Endodermal cell (in vitro differentiated cells): ENCODE measurements at regions not wholly inside any gene's neighbourhood (a gene's known extent, or its start where the extent isn't known, plus 50 kb on each side); places are given as distances from the start of the nearest gene placed in this dataset.
A peak's percentile ranks its signal among the peaks of the same experiment; 100 is the strongest.

Source experiments
- DNase-seq: peaks from one replicate; pipeline ENCODE4 v3.0.0-alpha.2; 2017
- H3K27ac ChIP-seq: 2 replicates; pipeline ENCODE4 v1.5.1; 2013; ENCODE audit warnings: mild to moderate bottlenecking, low read depth, low read length, moderate library complexity
- H3K27me3 ChIP-seq: 2 replicates; pipeline ENCODE4 v1.6.1; 2013; ENCODE audit warnings: mild to moderate bottlenecking, low read length, moderate library complexity; ENCODE audit not compliant: insufficient read depth, control insufficient read depth, poor library complexity, severe bottlenecking
- H3K36me3 ChIP-seq: 2 replicates; pipeline ENCODE4 v1.7.0; 2013; ENCODE audit warnings: mild to moderate bottlenecking, low read length, moderate library complexity; ENCODE audit not compliant: control insufficient read depth, insufficient read depth
- H3K4me1 ChIP-seq: one replicate; pipeline ENCODE4 v1.7.0; 2013; ENCODE audit warnings: low read length; ENCODE audit not compliant: control insufficient read depth, insufficient read depth
- H3K4me3 ChIP-seq: 2 replicates; pipeline ENCODE4 v1.5.1; 2013; ENCODE audit warnings: mild to moderate bottlenecking, low read length, moderate library complexity
- H3K9ac ChIP-seq: 2 replicates; pipeline ENCODE4 v1.6.1; 2013; ENCODE audit warnings: mild to moderate bottlenecking, low read length, moderate library complexity; ENCODE audit not compliant: poor library complexity, severe bottlenecking; ENCODE audit errors: extremely low read depth
- H3K9me3 ChIP-seq: 2 replicates; pipeline ENCODE4 v1.6.1; 2013; ENCODE audit warnings: mild to moderate bottlenecking, low read length, moderate library complexity; ENCODE audit not compliant: control insufficient read depth
- H3K27ac Mint-ChIP-seq: 2 replicates; pipeline ENCODE4 v1.8.0; 2020; ENCODE audit warnings: mixed read lengths
- H3K27me3 Mint-ChIP-seq: 2 replicates; pipeline ENCODE4 v1.8.0; 2021; ENCODE audit warnings: mild to moderate bottlenecking, mixed read lengths; ENCODE audit not compliant: insufficient read depth
- H3K36me3 Mint-ChIP-seq: 2 replicates; pipeline ENCODE4 v1.8.0; 2020; ENCODE audit warnings: low read depth, mixed read lengths
- H3K4me1 Mint-ChIP-seq: 2 replicates; pipeline ENCODE4 v1.8.0; 2020; ENCODE audit warnings: mixed read lengths
- H3K4me3 Mint-ChIP-seq: 2 replicates; pipeline ENCODE4 v1.8.0; 2020; ENCODE audit warnings: mild to moderate bottlenecking, moderate library complexity, mixed read lengths
- H3K9me3 Mint-ChIP-seq: 2 replicates; pipeline ENCODE4 v1.8.0; 2020; ENCODE audit warnings: mild to moderate bottlenecking, mixed read lengths
- WGBS, 2 experiments: methylation state at CpG; one replicate each; pipeline versions ENCODE4 v1.1.5 to v1.1.7; 2013; ENCODE audit warnings: missing lambda C conversion rate in 2 of 2, mixed read lengths in 1 of 2; ENCODE audit not compliant: insufficient coverage in 1 of 2, insufficient read length in 1 of 2; 5-methylcytosine and 5-hydroxymethylcytosine counted together
- TF ChIP-seq, protein P1 (sequence below): fragments of 200-600 bp; sonication (generic); conservative IDR thresholded peaks from 2 replicates; pipeline ENCODE4 v1.5.0; 2021; ENCODE audit warnings: antibody characterized with exemption, mild to moderate bottlenecking

DNA sequence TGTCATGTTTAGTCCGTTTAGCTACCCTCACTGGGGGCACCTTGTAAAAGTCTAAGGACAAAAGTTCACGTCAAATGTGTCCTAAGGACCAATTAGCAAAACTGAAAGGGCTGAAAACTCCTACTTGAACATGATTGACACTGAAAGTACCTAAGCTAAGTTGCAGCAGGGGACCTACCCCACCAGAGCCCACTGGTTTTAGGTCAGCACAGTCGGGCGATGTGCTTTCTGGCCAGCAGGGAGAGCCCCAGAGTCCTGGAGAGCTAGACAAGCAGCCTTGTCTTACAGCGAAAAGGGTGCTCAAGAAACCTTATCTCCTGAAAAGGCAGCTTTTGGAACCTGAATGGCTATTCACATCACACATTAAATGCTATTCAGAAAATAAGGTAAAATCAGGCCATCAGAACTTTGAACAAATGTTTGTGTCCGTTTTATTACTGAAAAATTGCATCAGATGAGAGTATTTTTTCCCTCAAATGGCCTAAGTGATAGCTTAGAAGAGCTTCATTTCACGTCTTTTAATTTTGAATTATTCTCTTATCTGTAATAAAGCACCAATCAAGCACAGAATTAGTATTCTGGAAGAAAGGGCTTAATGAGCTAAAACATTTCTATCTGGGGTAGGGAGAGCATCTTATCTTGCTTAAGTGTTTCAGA is 52.2 kb upstream of the MKI67 start:
- Histone ChIP-seq H3K27ac (no peak overlapping the region), H3K4me3 (no peak overlapping the region), H3K9ac (no peak overlapping the region), H3K4me1 (no peaks in the 10 kb centered on the region), H3K9me3 (peaks cover 23% of the 10 kb centered on the region), H3K36me3 (no peaks in the 10 kb centered on the region), H3K27me3 (no peaks in the 10 kb centered on the region)
- peaks cover 35% of the 10 kb centered on the region for H3K9me3 Mint-ChIP-seq
- TF ChIP-seq, protein P1, sequence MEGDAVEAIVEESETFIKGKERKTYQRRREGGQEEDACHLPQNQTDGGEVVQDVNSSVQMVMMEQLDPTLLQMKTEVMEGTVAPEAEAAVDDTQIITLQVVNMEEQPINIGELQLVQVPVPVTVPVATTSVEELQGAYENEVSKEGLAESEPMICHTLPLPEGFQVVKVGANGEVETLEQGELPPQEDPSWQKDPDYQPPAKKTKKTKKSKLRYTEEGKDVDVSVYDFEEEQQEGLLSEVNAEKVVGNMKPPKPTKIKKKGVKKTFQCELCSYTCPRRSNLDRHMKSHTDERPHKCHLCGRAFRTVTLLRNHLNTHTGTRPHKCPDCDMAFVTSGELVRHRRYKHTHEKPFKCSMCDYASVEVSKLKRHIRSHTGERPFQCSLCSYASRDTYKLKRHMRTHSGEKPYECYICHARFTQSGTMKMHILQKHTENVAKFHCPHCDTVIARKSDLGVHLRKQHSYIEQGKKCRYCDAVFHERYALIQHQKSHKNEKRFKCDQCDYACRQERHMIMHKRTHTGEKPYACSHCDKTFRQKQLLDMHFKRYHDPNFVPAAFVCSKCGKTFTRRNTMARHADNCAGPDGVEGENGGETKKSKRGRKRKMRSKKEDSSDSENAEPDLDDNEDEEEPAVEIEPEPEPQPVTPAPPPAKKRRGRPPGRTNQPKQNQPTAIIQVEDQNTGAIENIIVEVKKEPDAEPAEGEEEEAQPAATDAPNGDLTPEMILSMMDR: peak; percentile 85
- H3K36me3 Mint-ChIP-seq: peaks cover 3% of the 10 kb centered on the region
- no peak overlapping the region for H3K4me3 Mint-ChIP-seq
- peaks cover 3% of the 10 kb centered on the region for H3K27me3 Mint-ChIP-seq
- peak; percentile 88 for DNase-seq
- no peaks in the 10 kb centered on the region for H3K4me1 Mint-ChIP-seq
- H3K27ac Mint-ChIP-seq: no peak overlapping the region
- 56 to 60% methylated on average over 5 to 7 of the region's 7 CpGs for WGBS, 2 experiments

DNA sequence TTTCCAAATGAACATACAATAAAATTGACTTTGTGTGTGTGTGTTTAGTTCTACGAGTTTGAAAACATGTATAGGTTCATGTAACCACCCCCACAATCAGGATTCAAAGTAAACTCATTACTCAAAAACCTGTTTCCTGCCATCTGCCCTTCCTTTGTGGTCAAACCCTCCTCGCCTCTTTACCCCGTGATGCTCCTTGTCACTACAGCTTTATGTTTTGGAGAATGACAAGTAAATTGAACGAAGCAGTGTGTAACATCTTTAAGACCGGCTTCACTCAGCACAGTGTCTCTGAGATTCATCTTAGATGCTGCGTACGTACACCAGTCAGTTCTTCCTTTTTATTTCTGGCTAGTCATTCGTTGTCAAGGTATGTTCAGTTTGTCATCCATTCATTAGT is 54.6 kb upstream of the MKI67 start:
- Mint-ChIP-seq H3K36me3 (no peaks in the 10 kb centered on the region), H3K27me3 (peaks cover 2% of the 10 kb centered on the region), H3K4me3 (no peak overlapping the region), H3K27ac (no peak overlapping the region), H3K9me3 (peaks cover 19% of the 10 kb centered on the region), H3K4me1 (no peaks in the 10 kb centered on the region)
- Histone ChIP-seq H3K4me1 (no peaks in the 10 kb centered on the region), H3K27ac (no peak overlapping the region), H3K4me3 (no peak overlapping the region), H3K9ac (no peak overlapping the region), H3K36me3 (no peaks in the 10 kb centered on the region), H3K27me3 (no peaks in the 10 kb centered on the region), H3K9me3 (peaks cover 5% of the 10 kb centered on the region)
- 93 to 98% methylated on average over 4 to 7 of the region's 8 CpGs for WGBS, 2 experiments
- no peak for DNase-seq
- TF ChIP-seq, protein P1: no peak

DNA sequence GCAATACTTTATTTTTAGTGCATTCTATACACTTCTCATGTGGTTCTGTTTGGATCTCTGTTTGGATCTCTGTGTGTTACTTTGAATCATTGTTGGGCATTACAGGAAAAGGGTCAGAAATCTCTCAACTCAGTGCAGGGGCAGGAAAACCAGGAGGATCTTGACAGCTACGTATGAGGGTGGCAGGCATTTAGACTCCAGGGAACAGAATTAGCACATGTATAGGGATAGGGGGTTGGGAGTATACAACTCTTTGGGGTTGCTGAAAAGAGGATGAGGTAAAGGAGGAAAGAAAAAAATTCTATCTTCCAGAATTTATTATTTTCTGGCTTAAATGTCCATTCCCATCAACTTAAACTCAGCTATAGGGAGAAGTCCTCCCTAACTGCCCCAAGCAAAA is 59.4 kb upstream of the MKI67 start:
- no peaks in the 10 kb centered on the region for H3K36me3 Mint-ChIP-seq
- no peaks in the 10 kb centered on the region for H3K36me3 ChIP-seq
- H3K4me3 ChIP-seq: no peak overlapping the region
- peaks cover 5% of the 10 kb centered on the region for H3K9me3 ChIP-seq
- peaks cover 10% of the 10 kb centered on the region for H3K9me3 Mint-ChIP-seq
- TF ChIP-seq, protein P1: no peak
- no peaks in the 10 kb centered on the region for H3K4me1 Mint-ChIP-seq
- no peaks in the 10 kb centered on the region for H3K4me1 ChIP-seq
- H3K27me3 ChIP-seq: no peaks in the 10 kb centered on the region
- WGBS, 2 experiments: 50 to 69% methylated on average over 1 of the region's 1 CpG
- H3K9ac ChIP-seq: no peak overlapping the region
- no peak overlapping the region for H3K4me3 Mint-ChIP-seq
- H3K27me3 Mint-ChIP-seq: no peaks in the 10 kb centered on the region
- H3K27ac Mint-ChIP-seq: no peak overlapping the region
- no peak overlapping the region for H3K27ac ChIP-seq
- DNase-seq: no peak
